HCT116 (cell line): ENCODE measurements at regions not wholly inside any gene's neighbourhood (a gene's known extent, or its start where the extent isn't known, plus 50 kb on each side); places are given as distances from the start of the nearest gene placed in this dataset.

ENCODE experiments used
- ATAC-seq: fragments of 200-7000 bp; cut with Tn5 transposase; 2 replicates; pipeline ENCODE4 v1.9.1; 2020; ENCODE audit warnings: mild to moderate bottlenecking, moderate library complexity
- BruUV-seq: library from RNA; stranded (reverse); fragments of 400-500 nt; replicated peaks from 2 replicates; lab custom pipeline; 2021; lab: Mats Ljungman, UMichigan
- CTCF ChIA-PET: fragments of 300-600 bp; sonication (Branson Sonifier 250); formaldehyde crosslinking; loops from one replicate; lab custom pipeline; 2021; ENCODE audit warnings: antibody characterized with exemption; lab: Charles Lee
- POLR2A ChIA-PET: fragments of 300-600, 350-600 bp; sonication (Branson Sonifier 250); formaldehyde crosslinking; loops from one replicate; lab custom pipeline; 2021; ENCODE audit warnings: antibody characterized with exemption; lab: Charles Lee
- RAD21 ChIA-PET, 2 experiments: fragments of 300-600 bp; sonication (Branson Sonifier 250); formaldehyde crosslinking; loops; one replicate each; lab custom pipeline; 2023; ENCODE audit warnings: low total read pairs in 2 of 2; ENCODE audit not compliant: uncharacterized antibody in 2 of 2, unreplicated experiment in 2 of 2, low non-redundant PET in 1 of 2; lab: Charles Lee
- DNase-seq: peaks from one replicate; pipeline ENCODE4 v3.0.0-alpha.2; 2010; ENCODE audit warnings: low read depth, low spot score
- H2AFZ ChIP-seq: fragments of 200-600 bp; shearing (Covaris generic), sonication (generic); 2 replicates; pipeline ENCODE4 v1.6.1; 2017; ENCODE audit warnings: low read depth, mixed run types, mixed read lengths, antibody characterized with exemption, low read length; ENCODE audit not compliant: poor library complexity, severe bottlenecking
- H3K27ac ChIP-seq: 2 replicates; pipeline ENCODE4 v1.5.1; 2012; ENCODE audit warnings: low read depth, low read length
- H3K27me3 ChIP-seq: fragments of 200-600 bp; sonication (generic); 2 replicates; pipeline ENCODE4 v1.6.1; 2016; ENCODE audit warnings: mixed run types, low read length, mixed read lengths; ENCODE audit not compliant: insufficient read depth
- H3K36me3 ChIP-seq, 2 experiments: fragments of 200-500 bp in 1 of 2; fragments of 200-600 bp in 1 of 2; sonication (Bioruptor generic) in 1 of 2; sonication (generic) in 1 of 2; 2 replicates each; pipeline versions ENCODE4 v1.5.1 to v1.6.1; 2014 to 2016; ENCODE audit warnings: low read length in 2 of 2, inconsistent platforms in 1 of 2, mixed read lengths in 1 of 2, mixed run types in 1 of 2; ENCODE audit not compliant: insufficient read depth in 2 of 2, control insufficient read depth in 1 of 2
- H3K4me1 ChIP-seq, 2 experiments: fragments of 200-600 bp in 1 of 2; sonication (generic) in 1 of 2; 2 replicates each; pipeline versions ENCODE4 v1.5.1 to v1.6.1; 2012 to 2017; ENCODE audit warnings: low read length in 2 of 2, inconsistent platforms in 1 of 2, mild to moderate bottlenecking in 1 of 2, mixed read lengths in 1 of 2, mixed run types in 1 of 2, moderate library complexity in 1 of 2; ENCODE audit not compliant: insufficient read depth in 2 of 2, control insufficient read depth in 1 of 2
- H3K4me2 ChIP-seq: fragments of 200-600 bp; sonication (generic); 2 replicates; pipeline ENCODE4 v1.6.1; 2017; ENCODE audit warnings: mixed run types, low read length, mixed read lengths
- H3K4me3 ChIP-seq, 2 experiments: fragments of 200-600 bp in 1 of 2; sonication (generic) in 1 of 2; replicated peaks in 1 of 2; 2 replicates each; pipeline ENCODE4 v1.5.1; 2011 to 2016; ENCODE audit warnings: low read length in 2 of 2, control low read depth in 1 of 2, low read depth in 1 of 2, mild to moderate bottlenecking in 1 of 2, mixed read lengths in 1 of 2, mixed run types in 1 of 2
- H3K79me2 ChIP-seq: fragments of 200-600 bp; sonication (generic); 2 replicates; pipeline ENCODE4 v1.6.1; 2017; ENCODE audit warnings: mild to moderate bottlenecking, mixed run types, low read length, moderate library complexity, mixed read lengths; ENCODE audit not compliant: insufficient read depth
- H3K9ac ChIP-seq: fragments of 200-600 bp; sonication (generic); 2 replicates; pipeline ENCODE4 v1.6.1; 2016; ENCODE audit warnings: low read length, mixed read lengths
- H3K9me2 ChIP-seq: fragments of 200-600 bp; sonication (generic), shearing (Covaris generic); 2 replicates; pipeline ENCODE4 v1.6.1; 2017; ENCODE audit warnings: mixed run types, mild to moderate bottlenecking, moderate library complexity; ENCODE audit not compliant: insufficient read depth
- H3K9me3 ChIP-seq, 2 experiments: fragments of 200-500 bp in 1 of 2; fragments of 200-600 bp in 1 of 2; sonication (Bioruptor generic) in 1 of 2; sonication (generic) in 1 of 2; 2 replicates each; pipeline ENCODE4 v1.6.1; 2014 to 2017; ENCODE audit warnings: low read length in 2 of 2, mixed read lengths in 2 of 2, inconsistent platforms in 1 of 2, low read depth in 1 of 2, mild to moderate bottlenecking in 1 of 2, mixed run types in 1 of 2, moderate library complexity in 1 of 2; ENCODE audit not compliant: control insufficient read depth in 1 of 2, insufficient read depth in 1 of 2
- H4K20me1 ChIP-seq: fragments of 200-600 bp; sonication (generic), shearing (Covaris generic); 2 replicates; pipeline ENCODE4 v1.6.1; 2017; ENCODE audit warnings: mixed run types, mild to moderate bottlenecking, moderate library complexity; ENCODE audit not compliant: insufficient read depth
- ATF3 ChIP-seq: IDR thresholded peaks from 2 replicates; pipeline ENCODE4 v1.6.1; 2012
- CBX3 ChIP-seq: IDR thresholded peaks from 2 replicates; pipeline ENCODE4 v1.6.1; 2012; ENCODE audit warnings: low read depth
- CEBPB ChIP-seq: IDR thresholded peaks from 2 replicates; pipeline ENCODE4 v1.6.1; 2012; ENCODE audit warnings: low read depth
- CTCF ChIP-seq, 3 experiments: fragments of 200-600 bp in 1 of 3; sonication (generic) in 1 of 3; IDR thresholded peaks in 2 of 3; conservative IDR thresholded peaks in 1 of 3; 2 replicates each; pipeline ENCODE4 v1.5.1; 2012 to 2017; ENCODE audit warnings: low read depth in 2 of 3, low read length in 2 of 3, antibody characterized with exemption in 1 of 3, borderline replicate concordance in 1 of 3, control low read depth in 1 of 3, mild to moderate bottlenecking in 1 of 3, mixed read lengths in 1 of 3, mixed run types in 1 of 3, moderate library complexity in 1 of 3; ENCODE audit not compliant: insufficient read depth in 1 of 3
- ELF1 ChIP-seq: IDR thresholded peaks from 2 replicates; pipeline ENCODE4 v1.6.1; 2012; ENCODE audit warnings: low read depth, borderline replicate concordance
- EZH2 ChIP-seq: fragments of 200-600 bp; sonication (generic); IDR thresholded peaks from 2 replicates; pipeline ENCODE4 v1.6.1; 2017; ENCODE audit warnings: antibody characterized with exemption, mixed run types
- EZH2phosphoT487 ChIP-seq: fragments of 200-600 bp; IDR thresholded peaks from 2 replicates; pipeline ENCODE4 v1.6.1; 2018; ENCODE audit warnings: antibody characterized with exemption, borderline replicate concordance
- JUND ChIP-seq: IDR thresholded peaks from 2 replicates; pipeline ENCODE4 v1.6.1; 2012
- POLR2A ChIP-seq: IDR thresholded peaks from 2 replicates; pipeline ENCODE4 v1.7.0; 2011; ENCODE audit warnings: borderline replicate concordance; ENCODE audit not compliant: insufficient read depth, insufficient read length; ENCODE audit errors: extremely low read depth
- RAD21 ChIP-seq: IDR thresholded peaks from 2 replicates; pipeline ENCODE4 v1.6.1; 2012; ENCODE audit warnings: low read depth, mild to moderate bottlenecking
- SIN3A ChIP-seq: IDR thresholded peaks from 2 replicates; pipeline ENCODE4 v1.6.1; 2012; ENCODE audit warnings: low read depth
- SRF ChIP-seq: IDR thresholded peaks from 2 replicates; pipeline ENCODE4 v1.6.1; 2012; ENCODE audit warnings: low read depth
- intact Hi-C: fragments of 100-400 bp; cut with micrococcal nuclease; formaldehyde crosslinking; loops from 2 replicates; pipeline ENCODE4 v1.10.0; 2022

- no peak overlapping the region for H3K9ac ChIP-seq
- H3K4me3 ChIP-seq = no peak overlapping the region
- BruUV-seq = no TSS peak
- H3K36me3 ChIP-seq = no peaks in the 10 kb centered on the region
- ChIA-PET RAD21 (no interaction called here), POLR2A (no interaction called here), CTCF (no interaction called here)
- H3K79me2 ChIP-seq = no peaks in the 10 kb centered on the region
- peaks cover 0 to 14% of the 10 kb centered on the region in 2 experiments; a peak in 2 of 4 replicates for H3K4me1 ChIP-seq
- no peak overlapping the region for H3K27ac ChIP-seq
- H4K20me1 ChIP-seq = no peaks in the 10 kb centered on the region
- no peak overlapping the region for H2AFZ ChIP-seq
- intact Hi-C loops = no loop called here
- TF ChIP-seq ELF1 = no peak
- TF ChIP-seq ATF3 = no peak
- no peak for TF ChIP-seq SRF
- TF ChIP-seq EZH2 = no peak
- no peak for TF ChIP-seq SIN3A
- no peak for TF ChIP-seq JUND
- no peak for TF ChIP-seq CBX3
- no peak for TF ChIP-seq EZH2phosphoT487
- TF ChIP-seq POLR2A = no peak
- no peak for TF ChIP-seq RAD21
- TF ChIP-seq CEBPB = no peak
- no peak for TF ChIP-seq CTCF (IDR thresholded peaks at IDR 0.05 in 2 of 3, conservative IDR thresholded peaks at IDR 0.05 in 1 of 3; ENCODE audit: borderline replicate concordance in 1 of 3, insufficient read depth in 1 of 3, low read depth in 2 of 3, low read length in 2 of 3)
- ATAC-seq = no peak
- H3K9me2 ChIP-seq = no peaks in the 10 kb centered on the region
- no peaks in the 10 kb centered on the region for H3K9me3 ChIP-seq
- no peaks in the 10 kb centered on the region for H3K27me3 ChIP-seq
- no peak for DNase-seq
- no peak overlapping the region for H3K4me2 ChIP-seq
Observed at GRCh38 chr9:107161338-107161737, 121.7 kb upstream of the RAD23B start.
